ENCODE measurements at regions not wholly inside any gene's neighbourhood (a gene's known extent, or its start where the extent isn't known, plus 50 kb on each side); places are given as distances from the start of the nearest gene placed in this dataset.

DNA sequence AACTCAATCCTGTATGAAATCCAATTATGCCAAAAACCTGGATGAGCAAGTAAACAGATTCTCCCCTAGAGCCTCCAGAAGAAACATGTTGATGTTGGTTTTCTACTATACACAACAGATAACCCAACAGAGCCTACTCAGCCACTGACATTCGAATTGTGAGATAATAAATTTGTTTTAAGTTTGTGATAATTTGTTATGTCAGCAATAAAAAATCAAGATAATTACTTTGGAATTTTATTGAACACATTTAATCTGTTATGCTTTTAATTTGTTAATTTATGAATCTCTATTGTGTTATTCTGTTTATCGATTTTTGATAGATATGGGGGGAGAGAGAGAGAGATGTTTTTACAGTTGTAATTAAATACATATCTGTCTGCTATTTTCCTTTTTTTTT, 1016.1 kb upstream of the PCDH7 start:
- TF ChIP-seq MYC (IDR thresholded peaks at IDR 0.05; ENCODE audit: low read depth, low read length) = no peak
- TF ChIP-seq CTCF (IDR thresholded peaks at IDR 0.05; ENCODE audit: low read depth, low read length) = no peak
